K562 (cell line): ENCODE measurements at regions not wholly inside any gene's neighbourhood (a gene's known extent, or its start where the extent isn't known, plus 50 kb on each side); places are given as distances from the start of the nearest gene placed in this dataset.

Experiments used
- CBX2 ChIP-seq: fragments of 200-600 bp; sonication (generic); IDR thresholded peaks from one replicate; pipeline ENCODE4 v1.6.1; 2012; ENCODE audit warnings: mild to moderate bottlenecking, low read length, inconsistent platforms; ENCODE audit not compliant: insufficient read depth, poor library complexity, severe bottlenecking
- EP400 ChIP-seq: fragments of 450-650 bp; IDR thresholded peaks from 2 replicates; pipeline ENCODE4 v1.6.1; 2017; ENCODE audit warnings: antibody characterized with exemption, mild to moderate bottlenecking, moderate library complexity
- FOXA1 ChIP-seq: fragments of 450-650 bp; IDR thresholded peaks from 2 replicates; pipeline ENCODE4 v1.6.1; 2016; ENCODE audit warnings: mild to moderate bottlenecking, borderline replicate concordance
- TCF7L2 ChIP-seq: fragments of 150-350 bp; IDR thresholded peaks from 2 replicates; pipeline ENCODE4 v1.6.1; 2016; ENCODE audit warnings: low read depth, mild to moderate bottlenecking, low read length, moderate library complexity

DNA sequence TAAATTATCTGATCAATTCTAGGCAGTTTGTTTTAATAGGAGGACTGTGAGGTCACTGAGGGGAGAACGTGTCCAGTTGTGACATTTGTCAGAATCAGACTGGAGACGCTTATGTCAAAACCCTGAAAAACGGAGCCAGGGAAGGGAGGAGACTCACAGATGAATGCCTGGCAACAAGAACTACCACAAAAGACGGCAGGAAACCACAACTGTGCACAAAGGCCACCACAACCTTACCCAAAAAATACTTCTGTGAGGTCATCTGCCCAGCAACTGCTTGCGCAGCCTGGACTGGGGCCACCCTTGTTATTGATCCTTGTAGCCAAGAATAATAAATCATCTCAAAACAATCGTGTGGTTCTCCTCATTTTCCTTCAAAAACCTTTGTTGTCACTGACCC is 173.0 kb upstream of the ALKAL2 start:
- TF ChIP-seq TCF7L2: no peak
- no peak for TF ChIP-seq FOXA1
- no peak for TF ChIP-seq CBX2
- no peak for TF ChIP-seq EP400
